LHCN-M2 (cell line): ENCODE measurements at regions not wholly inside any gene's neighbourhood (a gene's known extent, or its start where the extent isn't known, plus 50 kb on each side); places are given as distances from the start of the nearest gene placed in this dataset.
"Not testable (repeated sequence)": the region's sequence is repeated elsewhere in the genome, so short reads cannot be mapped to it uniquely, and the experiment has no call there.

Experiments used
- DNase-seq: peaks from one replicate; pipeline ENCODE4 v3.0.0-alpha.2; 2012; ENCODE audit warnings: low read depth

GRCh38 chr4:135447598-135447997, 1246.0 kb upstream of the PABPC4L start:
- DNase-seq = not testable (repeated sequence)

- DNase-seq = peak; percentile 21
Measured at GRCh38 chr4:135434936-135435335, 1233.3 kb upstream of the PABPC4L start.

- DNase-seq = no peak
Measured at GRCh38 chr4:135429528-135429927, 1227.9 kb upstream of the PABPC4L start.

GRCh38 chr4:135418353-135418752, 1216.8 kb upstream of the PABPC4L start:
- peak; percentile 38 for DNase-seq

- DNase-seq = no peak
Measured at GRCh38 chr4:135412213-135412612, 1210.6 kb upstream of the PABPC4L start.

- DNase-seq = peak; percentile 2
Measured at GRCh38 chr4:135411251-135411650, 1209.7 kb upstream of the PABPC4L start.

GRCh38 chr4:135409261-135409660, 1207.7 kb upstream of the PABPC4L start:
- not testable (repeated sequence) for DNase-seq

GRCh38 chr4:135408109-135408508, 1206.5 kb upstream of the PABPC4L start:
- DNase-seq = no peak

GRCh38 chr4:135406597-135406996, 1205.0 kb upstream of the PABPC4L start:
- DNase-seq = not testable (repeated sequence)

- no peak for DNase-seq
Measured at GRCh38 chr4:135385830-135386581, 1184.4 kb upstream of the PABPC4L start.

- no peak for DNase-seq
Measured at GRCh38 chr4:135383356-135384288, 1182.0 kb upstream of the PABPC4L start.

GRCh38 chr4:135382280-135382959, 1180.8 kb upstream of the PABPC4L start:
- DNase-seq = peak; percentile 5

- DNase-seq = no peak
Measured at GRCh38 chr4:135372131-135372530, 1170.5 kb upstream of the PABPC4L start.

- no peak for DNase-seq
Measured at GRCh38 chr4:135371137-135371536, 1169.5 kb upstream of the PABPC4L start.

GRCh38 chr4:135368831-135369230, 1167.2 kb upstream of the PABPC4L start:
- DNase-seq = no peak

- DNase-seq = peak; percentile 67
Measured at GRCh38 chr4:135365065-135365464, 1163.5 kb upstream of the PABPC4L start.

GRCh38 chr4:135359128-135359527, 1157.5 kb upstream of the PABPC4L start:
- DNase-seq = no peak

GRCh38 chr4:135357091-135357490, 1155.5 kb upstream of the PABPC4L start:
- no peak for DNase-seq

GRCh38 chr4:135354876-135355275, 1153.3 kb upstream of the PABPC4L start:
- no peak for DNase-seq

GRCh38 chr4:135353008-135353407, 1151.4 kb upstream of the PABPC4L start:
- DNase-seq = no peak

- DNase-seq = no peak
Measured at GRCh38 chr4:135344492-135344891, 1142.9 kb upstream of the PABPC4L start.

GRCh38 chr4:135338181-135338580, 1136.6 kb upstream of the PABPC4L start:
- no peak for DNase-seq
